GM23338 (cell line): ENCODE measurements at regions not wholly inside any gene's neighbourhood (a gene's known extent, or its start where the extent isn't known, plus 50 kb on each side); places are given as distances from the start of the nearest gene placed in this dataset.

ENCODE experiments used
- CREB1 ChIP-seq: fragments of 250-450 bp; sonication (Bioruptor Pico); IDR thresholded peaks from 2 replicates; pipeline ENCODE4 v1.5.0; 2020; ENCODE audit warnings: low read depth, mild to moderate bottlenecking, moderate library complexity
- EZH2 ChIP-seq: fragments of 200-600 bp; sonication (generic); IDR thresholded peaks from one replicate; pipeline ENCODE4 v1.8.0; 2017; ENCODE audit warnings: antibody characterized with exemption, mild to moderate bottlenecking, low read depth; ENCODE audit not compliant: unreplicated experiment
- EZH2phosphoT487 ChIP-seq: fragments of 200-600 bp; sonication (generic); IDR thresholded peaks from one replicate; pipeline ENCODE4 v1.8.1; 2018; ENCODE audit warnings: antibody characterized with exemption; ENCODE audit not compliant: unreplicated experiment
- POLR2AphosphoS5 ChIP-seq: IDR thresholded peaks from 2 replicates; pipeline ENCODE4 v1.6.1; 2016; ENCODE audit warnings: antibody characterized with exemption, low read depth
- TF ChIP-seq, protein P1 (sequence below), 2 experiments: fragments of 200-600 bp in 1 of 2; sonication (generic) in 1 of 2; conservative IDR thresholded peaks; 2 replicates each; pipeline versions ENCODE4 v1.5.1 to v1.6.1; 2016 to 2017; ENCODE audit warnings: antibody characterized with exemption in 2 of 2, low read depth in 2 of 2, mild to moderate bottlenecking in 2 of 2, moderate library complexity in 1 of 2
- TF ChIP-seq, protein P2 (sequence below): IDR thresholded peaks from 2 replicates; pipeline ENCODE4 v1.6.1; 2016; ENCODE audit warnings: antibody characterized with exemption

DNA sequence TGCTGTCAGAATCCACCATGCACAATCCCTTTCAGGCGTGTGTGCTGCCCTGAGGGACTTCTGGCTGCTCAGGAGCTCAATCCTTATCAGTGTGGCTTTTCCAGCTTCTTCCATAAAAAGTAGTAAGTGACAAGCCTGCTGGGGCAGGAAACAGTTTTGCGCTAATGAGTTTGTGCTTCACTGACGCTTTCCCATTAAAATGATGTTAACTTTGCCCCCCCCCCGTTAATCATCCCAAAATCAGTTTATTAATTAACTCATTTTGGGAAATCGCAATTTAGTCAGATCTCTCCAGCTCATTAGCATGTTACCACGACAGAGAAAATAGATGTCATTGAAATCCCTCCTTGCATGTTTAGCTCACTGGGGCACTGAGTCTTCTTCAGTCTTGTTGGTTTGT lies 186.5 kb upstream of the TENM4 start:
- TF ChIP-seq, protein P1, sequence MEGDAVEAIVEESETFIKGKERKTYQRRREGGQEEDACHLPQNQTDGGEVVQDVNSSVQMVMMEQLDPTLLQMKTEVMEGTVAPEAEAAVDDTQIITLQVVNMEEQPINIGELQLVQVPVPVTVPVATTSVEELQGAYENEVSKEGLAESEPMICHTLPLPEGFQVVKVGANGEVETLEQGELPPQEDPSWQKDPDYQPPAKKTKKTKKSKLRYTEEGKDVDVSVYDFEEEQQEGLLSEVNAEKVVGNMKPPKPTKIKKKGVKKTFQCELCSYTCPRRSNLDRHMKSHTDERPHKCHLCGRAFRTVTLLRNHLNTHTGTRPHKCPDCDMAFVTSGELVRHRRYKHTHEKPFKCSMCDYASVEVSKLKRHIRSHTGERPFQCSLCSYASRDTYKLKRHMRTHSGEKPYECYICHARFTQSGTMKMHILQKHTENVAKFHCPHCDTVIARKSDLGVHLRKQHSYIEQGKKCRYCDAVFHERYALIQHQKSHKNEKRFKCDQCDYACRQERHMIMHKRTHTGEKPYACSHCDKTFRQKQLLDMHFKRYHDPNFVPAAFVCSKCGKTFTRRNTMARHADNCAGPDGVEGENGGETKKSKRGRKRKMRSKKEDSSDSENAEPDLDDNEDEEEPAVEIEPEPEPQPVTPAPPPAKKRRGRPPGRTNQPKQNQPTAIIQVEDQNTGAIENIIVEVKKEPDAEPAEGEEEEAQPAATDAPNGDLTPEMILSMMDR (conservative IDR thresholded peaks at IDR 0.05; ENCODE audit: low read depth in 2 of 2) = no peak
- TF ChIP-seq, protein P2, sequence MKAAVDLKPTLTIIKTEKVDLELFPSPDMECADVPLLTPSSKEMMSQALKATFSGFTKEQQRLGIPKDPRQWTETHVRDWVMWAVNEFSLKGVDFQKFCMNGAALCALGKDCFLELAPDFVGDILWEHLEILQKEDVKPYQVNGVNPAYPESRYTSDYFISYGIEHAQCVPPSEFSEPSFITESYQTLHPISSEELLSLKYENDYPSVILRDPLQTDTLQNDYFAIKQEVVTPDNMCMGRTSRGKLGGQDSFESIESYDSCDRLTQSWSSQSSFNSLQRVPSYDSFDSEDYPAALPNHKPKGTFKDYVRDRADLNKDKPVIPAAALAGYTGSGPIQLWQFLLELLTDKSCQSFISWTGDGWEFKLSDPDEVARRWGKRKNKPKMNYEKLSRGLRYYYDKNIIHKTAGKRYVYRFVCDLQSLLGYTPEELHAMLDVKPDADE = no peak
- no peak for TF ChIP-seq EZH2phosphoT487
- no peak for TF ChIP-seq EZH2
- no peak for TF ChIP-seq POLR2AphosphoS5
- no peak for TF ChIP-seq CREB1 (CRISPR knock-in tag)
